HT-29 (cell line): ENCODE measurements at regions not wholly inside any gene's neighbourhood (a gene's known extent, or its start where the extent isn't known, plus 50 kb on each side); places are given as distances from the start of the nearest gene placed in this dataset.

Experiments used
- DNase-seq: peaks from one replicate; pipeline ENCODE4 v3.0.0-alpha.2; 2015; ENCODE audit warnings: low spot score

- peak; percentile 54 for DNase-seq
These were observed 248.1 kb upstream of the OPRM1 start for GRCh38 chr6:153790876-153791473.

GRCh38 chr6:153790048-153790447 lies 249.0 kb upstream of the OPRM1 start:
- peak; percentile 38 for DNase-seq

DNA sequence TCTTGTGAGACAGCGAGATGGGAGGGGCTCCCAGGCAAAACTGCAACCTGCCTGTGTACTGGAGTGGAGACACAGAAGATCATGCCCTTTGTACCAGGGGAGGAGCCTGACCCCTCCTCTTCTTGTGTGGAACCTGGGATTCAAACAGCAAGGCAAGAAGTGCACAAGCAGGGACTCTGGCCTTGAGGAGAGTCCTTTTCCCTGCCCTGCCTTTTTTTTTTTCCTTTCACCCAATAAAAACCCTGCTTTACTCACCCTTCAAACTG lies 251.8 kb upstream of the OPRM1 start:
- DNase-seq, result peak; percentile 18

- DNase-seq, result no peak
These were observed 257.7 kb upstream of the OPRM1 start for GRCh38 chr6:153781306-153781705.

DNA sequence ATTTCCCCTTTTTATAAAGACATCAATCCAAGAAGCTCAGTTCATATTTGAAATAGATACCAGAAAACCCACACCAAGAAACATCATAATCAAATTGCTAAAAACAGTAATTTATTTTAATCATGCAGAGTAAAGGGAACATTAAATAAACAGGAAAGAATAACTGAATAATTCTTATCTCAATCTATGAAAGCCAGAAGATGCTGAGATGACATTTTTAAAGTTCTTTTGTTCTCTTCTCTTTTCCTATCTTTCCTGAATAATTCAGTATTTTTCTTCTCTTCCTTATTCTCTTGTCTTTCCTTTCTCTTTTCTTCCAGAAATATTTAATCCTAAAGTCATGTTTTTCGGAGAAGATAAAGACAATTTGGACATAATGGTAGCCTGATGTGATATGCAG lies 259.0 kb upstream of the OPRM1 start:
- no peak for DNase-seq

DNA sequence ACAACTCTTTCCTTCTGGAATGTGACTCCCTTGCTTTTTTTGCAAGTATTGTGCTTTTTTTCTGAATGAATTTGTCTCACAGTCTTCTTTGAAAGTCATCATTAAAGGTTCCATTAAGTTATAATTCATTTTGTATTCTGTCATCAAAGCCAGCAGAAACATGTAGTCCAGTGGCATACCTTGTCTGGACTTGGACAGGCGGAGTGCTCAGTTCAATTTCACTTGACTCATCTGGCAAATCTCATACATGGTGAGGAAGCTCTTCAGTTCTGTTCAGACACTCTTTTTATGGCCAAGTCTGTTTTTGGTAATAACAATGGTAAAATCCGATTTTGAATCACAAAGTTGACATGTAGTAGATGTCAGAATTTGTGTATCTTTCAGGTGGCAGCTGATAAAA lies 260.8 kb upstream of the OPRM1 start:
- no peak for DNase-seq

GRCh38 chr6:153771577-153771976 lies 267.5 kb upstream of the OPRM1 start:
- no peak for DNase-seq

DNA sequence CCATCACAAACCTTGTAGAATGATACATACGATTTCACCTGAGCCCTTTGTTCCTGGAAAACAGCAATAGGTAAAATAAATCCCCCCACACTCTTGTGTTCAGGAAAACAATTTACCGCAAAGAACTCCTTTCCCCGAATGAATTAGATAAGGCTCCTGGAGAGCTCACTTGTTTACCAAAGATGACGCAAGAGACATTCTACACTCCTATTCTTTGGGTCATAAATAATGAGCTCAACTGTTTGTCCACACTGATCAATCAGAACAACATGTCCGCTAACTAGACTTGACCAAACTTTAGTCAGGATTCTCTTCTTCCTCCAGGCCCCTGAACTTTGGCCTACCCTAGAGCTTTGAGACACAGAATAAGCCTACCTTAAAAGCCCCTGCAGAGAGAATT lies 271.9 kb upstream of the OPRM1 start:
- no peak for DNase-seq

DNA sequence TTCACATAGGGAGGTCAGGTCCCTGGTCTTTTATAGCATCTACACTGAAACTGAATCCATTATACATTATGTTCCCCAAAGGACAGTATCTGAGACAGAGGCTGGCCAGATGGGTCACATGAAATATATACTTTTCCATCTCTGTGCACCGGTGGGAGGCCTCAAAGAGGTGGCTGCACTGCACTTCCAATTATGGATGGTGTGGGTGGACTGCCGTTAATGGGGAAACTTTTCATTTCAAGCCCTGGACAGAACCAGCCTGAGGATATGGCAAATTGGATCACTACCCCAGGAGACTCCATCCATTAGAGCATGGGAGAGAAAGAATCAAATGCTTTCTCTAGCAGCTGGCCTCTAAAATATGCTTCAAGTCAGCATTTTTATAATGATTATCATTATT lies 280.5 kb upstream of the OPRM1 start:
- DNase-seq, result no peak

- DNase-seq, result no peak
These were observed 303.3 kb upstream of the OPRM1 start for GRCh38 chr6:153735761-153736160.

GRCh38 chr6:153729189-153729588 lies 309.9 kb upstream of the OPRM1 start:
- DNase-seq, result peak; percentile 78

DNA sequence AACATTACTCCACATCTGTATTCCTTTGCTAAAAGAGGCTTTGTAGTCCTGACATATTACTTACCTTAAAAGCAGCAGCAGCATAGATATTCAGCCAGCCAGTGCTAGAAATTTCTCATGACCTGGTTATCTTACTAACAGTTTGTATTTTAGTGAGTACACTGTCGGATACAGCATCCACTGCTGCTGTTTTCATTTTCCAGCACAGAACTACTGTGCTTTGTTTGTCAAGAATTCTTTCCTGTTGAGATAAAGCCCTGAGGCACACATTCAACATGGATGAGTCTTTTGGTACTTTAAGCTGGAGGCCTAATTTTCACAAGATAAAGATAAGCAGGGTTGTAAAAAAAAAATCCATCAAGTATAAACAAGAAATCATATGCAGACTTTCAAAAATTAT lies 311.2 kb upstream of the OPRM1 start:
- no peak for DNase-seq

DNA sequence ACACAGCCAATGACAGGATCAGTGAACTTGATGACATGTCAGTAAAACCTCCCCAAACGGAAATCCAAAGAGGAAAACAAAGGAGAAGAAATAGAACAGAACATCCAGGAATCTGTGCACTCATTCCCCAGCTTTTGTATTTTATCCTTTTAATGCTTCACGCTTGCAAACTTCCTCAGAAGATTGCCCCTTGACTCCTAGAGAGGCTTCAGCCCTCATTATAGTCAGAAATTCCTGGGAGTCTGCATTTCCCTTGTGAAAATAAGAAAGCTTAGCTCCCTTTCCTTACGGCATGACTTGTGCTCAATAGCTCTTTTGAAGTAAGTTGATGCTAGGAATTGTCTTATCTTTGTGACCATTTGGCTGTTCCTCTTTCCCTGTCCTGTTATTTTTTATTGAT lies 313.6 kb upstream of the OPRM1 start:
- DNase-seq, result no peak

- DNase-seq, result no peak
These were observed 318.3 kb upstream of the OPRM1 start for GRCh38 chr6:153720732-153721131.

GRCh38 chr6:153705429-153705828 lies 333.6 kb upstream of the OPRM1 start:
- DNase-seq, result no peak

GRCh38 chr6:153702671-153703070 lies 336.4 kb upstream of the OPRM1 start:
- no peak for DNase-seq

- DNase-seq, result no peak
These were observed 340.4 kb upstream of the OPRM1 start for GRCh38 chr6:153698637-153699036.

- DNase-seq, result no peak
These were observed 341.0 kb upstream of the OPRM1 start for GRCh38 chr6:153698001-153698400.

GRCh38 chr6:153677522-153677921 lies 361.5 kb upstream of the OPRM1 start:
- no peak for DNase-seq

DNA sequence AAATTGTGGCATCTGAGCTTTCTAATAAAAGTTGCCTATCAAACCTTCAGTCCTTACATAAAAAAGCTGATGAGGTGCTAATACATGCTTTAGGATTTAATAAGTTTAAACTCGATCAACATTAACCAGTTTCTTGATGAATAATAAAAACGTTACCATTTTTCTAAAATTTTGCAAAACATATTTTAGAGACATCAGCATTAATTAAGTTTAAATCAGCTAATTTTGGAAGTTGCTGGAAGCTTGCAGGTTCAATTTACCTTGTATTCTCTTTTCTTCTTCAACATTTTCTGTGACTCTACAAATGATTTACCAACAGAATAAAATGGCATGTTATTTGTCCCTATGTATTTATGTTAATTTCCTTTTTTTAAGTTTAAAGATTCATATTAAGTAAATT lies 365.3 kb upstream of the OPRM1 start:
- no peak for DNase-seq

GRCh38 chr6:153673225-153673624 lies 365.8 kb upstream of the OPRM1 start:
- DNase-seq, result no peak

DNA sequence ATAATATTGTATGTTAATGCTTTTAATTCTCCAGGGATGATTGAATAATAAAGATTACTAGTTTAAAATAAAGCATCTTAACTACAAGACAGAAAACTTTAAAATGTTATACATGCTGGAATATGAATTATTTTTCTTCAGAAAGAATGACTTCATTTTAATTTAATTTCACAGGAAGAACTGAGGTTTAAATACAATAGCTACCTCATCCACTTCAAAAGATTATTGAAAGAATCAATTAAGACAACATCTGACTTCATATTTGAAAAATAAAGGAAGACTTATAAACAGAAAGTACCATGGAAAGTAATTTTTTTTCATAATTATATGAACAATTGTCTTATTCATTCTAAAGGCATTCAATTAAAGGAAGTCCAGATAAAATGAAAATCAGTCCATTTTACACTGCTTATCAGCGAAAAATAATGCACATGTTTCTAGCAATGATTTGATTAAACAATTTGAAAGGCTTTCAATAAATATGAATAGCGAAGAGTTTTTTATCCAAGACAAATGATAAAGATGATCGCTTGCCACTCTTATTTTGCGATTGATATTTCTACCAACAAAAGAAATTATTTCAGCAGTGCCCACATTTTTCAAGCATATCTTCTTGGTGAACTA lies 368.5 kb upstream of the OPRM1 start:
- no peak for DNase-seq

DNA sequence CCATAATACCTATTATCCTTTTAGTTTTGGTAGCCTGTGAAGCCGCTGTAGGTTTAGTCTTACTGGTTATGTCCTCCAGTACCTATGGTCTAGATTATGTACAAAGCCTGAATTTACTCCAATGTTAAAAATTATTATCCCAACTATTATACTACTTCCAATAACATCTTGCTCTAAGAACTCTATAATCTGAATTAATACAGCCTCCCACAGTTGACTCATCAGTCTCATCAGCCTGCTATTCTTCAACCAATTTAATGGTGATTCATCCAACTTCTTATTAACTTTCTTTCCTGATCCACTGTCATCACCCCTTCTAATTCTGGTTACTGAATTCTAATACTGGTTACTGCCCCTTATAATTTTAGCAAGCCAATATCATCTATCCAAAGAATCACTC lies 370.3 kb upstream of the OPRM1 start:
- DNase-seq, result no peak

- DNase-seq, result no peak
These were observed 376.1 kb upstream of the OPRM1 start for GRCh38 chr6:153662982-153663381.
